ENCODE measurements at regions not wholly inside any gene's neighbourhood (a gene's known extent, or its start where the extent isn't known, plus 50 kb on each side); places are given as distances from the start of the nearest gene placed in this dataset.

DNA sequence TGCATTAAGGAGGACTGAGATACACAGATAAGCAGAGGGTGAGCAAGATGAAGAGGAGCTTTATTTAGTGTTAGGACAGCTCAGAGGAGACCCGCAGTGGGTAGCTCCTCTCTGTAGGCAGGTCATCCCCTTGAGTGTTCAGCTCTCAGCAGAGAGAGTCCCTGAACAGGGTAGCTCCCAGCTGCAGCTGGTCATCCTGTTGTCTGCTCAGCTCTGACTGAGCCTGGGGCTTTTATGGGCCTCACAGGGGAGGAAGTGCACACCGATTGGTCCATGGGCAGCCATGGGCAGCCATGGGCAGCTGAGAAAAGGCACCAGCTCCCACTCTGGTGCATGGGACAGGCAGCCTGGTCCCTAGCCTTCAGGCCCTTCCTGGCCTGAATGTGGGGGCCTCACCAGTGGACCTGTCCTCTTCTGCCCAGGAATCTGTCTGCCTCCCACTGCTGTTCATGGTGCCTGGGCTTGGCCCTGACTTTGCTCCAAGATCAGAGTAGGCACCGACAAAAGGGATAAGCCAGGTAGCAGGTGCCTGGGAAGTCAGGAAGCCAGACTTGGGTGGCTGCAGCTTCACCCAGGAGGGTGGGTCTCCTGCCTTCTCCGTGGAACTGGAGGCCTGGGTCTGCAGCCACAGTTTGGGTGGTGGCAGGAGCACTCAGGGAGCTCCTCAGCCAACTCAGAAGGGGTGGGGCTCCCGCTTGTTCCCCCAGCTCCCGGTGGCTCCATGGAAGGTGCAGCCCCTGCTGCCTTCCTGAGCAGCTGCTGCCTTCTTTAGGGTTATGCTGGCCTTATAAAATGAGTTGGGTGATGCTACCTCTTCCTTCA, 54.7 kb downstream of the MYEOV start:
- H3K4me1 ChIP-seq (ENCODE audit: control insufficient read depth in 1 of 2, insufficient read depth in 2 of 2, low read depth in 1 of 2, low read length in 1 of 2): peaks cover 3 to 27% of the 10 kb centered on the region in 2 experiments; a peak in 3 of 4 replicates
- POLR2A ChIA-PET: no interaction called here
- no peak overlapping the region for H2AFZ ChIP-seq (ENCODE audit: low read depth)
- no peaks in the 10 kb centered on the region for H3K9me2 ChIP-seq
- no peak overlapping the region for H3K4me3 ChIP-seq (ENCODE audit: low read depth in 2 of 2, low read length in 1 of 2)
- H3K9me3 ChIP-seq: no peaks in the 10 kb centered on the region; the same call in 1 of the 2 replicates
- WGBS (ENCODE audit: low lambda C conversion rate): 92% methylated on average over 5 of the region's 6 CpGs
- H3K36me3 ChIP-seq (replicated peaks in 1 of 2; ENCODE audit: control insufficient read depth in 1 of 2, insufficient read depth in 2 of 2, low read length in 1 of 2): peaks cover 0 to 9% of the 10 kb centered on the region in 2 experiments
- 0 out of 2 replicates have a peak, but pooled peaks cover 3% of the 10 kb centered on the region for H3K79me2 ChIP-seq (ENCODE audit: insufficient read depth)
- peaks cover 26% of the 10 kb centered on the region for H3F3A ChIP-seq (replicated peaks; ENCODE audit: insufficient read depth)
- no peak overlapping the region for H3K27ac ChIP-seq (ENCODE audit: low read depth in 2 of 2, low read length in 1 of 2)
- H3K4me2 ChIP-seq: no peak overlapping the region
- H3K9ac ChIP-seq: no peak overlapping the region
- no peaks in the 10 kb centered on the region for H4K20me1 ChIP-seq (ENCODE audit: insufficient read depth)
- CTCF ChIA-PET: interaction anchor here (0.7 to 1.2 kb wide), 2 partner anchors 217 to 247 kb away, joined by 3 to 5 read pairs; no protein-coding TSS in a partner anchor
- no peaks in the 10 kb centered on the region for H3K27me3 ChIP-seq (ENCODE audit: insufficient read depth)
- no peak for DNase-seq
- TF ChIP-seq FOXJ3 (CRISPR knock-in tag; IDR thresholded peaks at IDR 0.05) (no peak), EP300 (IDR thresholded peaks at IDR 0.05; ENCODE audit: borderline replicate concordance in 1 of 2, low read depth in 1 of 2, low read length in 1 of 2) (no peak), EZH2phosphoT487 (IDR thresholded peaks at IDR 0.05; ENCODE audit: borderline replicate concordance, low read depth) (no peak), RFX5 (IDR thresholded peaks at IDR 0.05; ENCODE audit: low read length) (no peak), CHD2 (IDR thresholded peaks at IDR 0.05; ENCODE audit: low read length, partially characterized antibody) (no peak), YY1 (IDR thresholded peaks at IDR 0.05; ENCODE audit: low read depth) (no peak), SMC3 (IDR thresholded peaks at IDR 0.05; ENCODE audit: low read depth, low read length) (no peak), MEF2A (IDR thresholded peaks at IDR 0.05; ENCODE audit: borderline replicate concordance, low read depth) (no peak), TCF12 (IDR thresholded peaks at IDR 0.05) (no peak), RCOR1 (IDR thresholded peaks at IDR 0.05; ENCODE audit: low read length) (no peak), MXI1 (IDR thresholded peaks at IDR 0.05; ENCODE audit: low read depth, low read length) (no peak), ELF1 (IDR thresholded peaks at IDR 0.05) (no peak), NRF1 (IDR thresholded peaks at IDR 0.05; ENCODE audit: low read depth, low read length) (no peak), MAX (IDR thresholded peaks at IDR 0.05; ENCODE audit: low read depth) (no peak)
- TF ChIP-seq, protein P1, sequence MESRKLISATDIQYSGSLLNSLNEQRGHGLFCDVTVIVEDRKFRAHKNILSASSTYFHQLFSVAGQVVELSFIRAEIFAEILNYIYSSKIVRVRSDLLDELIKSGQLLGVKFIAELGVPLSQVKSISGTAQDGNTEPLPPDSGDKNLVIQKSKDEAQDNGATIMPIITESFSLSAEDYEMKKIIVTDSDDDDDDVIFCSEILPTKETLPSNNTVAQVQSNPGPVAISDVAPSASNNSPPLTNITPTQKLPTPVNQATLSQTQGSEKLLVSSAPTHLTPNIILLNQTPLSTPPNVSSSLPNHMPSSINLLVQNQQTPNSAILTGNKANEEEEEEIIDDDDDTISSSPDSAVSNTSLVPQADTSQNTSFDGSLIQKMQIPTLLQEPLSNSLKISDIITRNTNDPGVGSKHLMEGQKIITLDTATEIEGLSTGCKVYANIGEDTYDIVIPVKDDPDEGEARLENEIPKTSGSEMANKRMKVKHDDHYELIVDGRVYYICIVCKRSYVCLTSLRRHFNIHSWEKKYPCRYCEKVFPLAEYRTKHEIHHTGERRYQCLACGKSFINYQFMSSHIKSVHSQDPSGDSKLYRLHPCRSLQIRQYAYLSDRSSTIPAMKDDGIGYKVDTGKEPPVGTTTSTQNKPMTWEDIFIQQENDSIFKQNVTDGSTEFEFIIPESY (IDR thresholded peaks at IDR 0.05; ENCODE audit: borderline replicate concordance, low read depth): no peak
- TF ChIP-seq, protein P2, sequence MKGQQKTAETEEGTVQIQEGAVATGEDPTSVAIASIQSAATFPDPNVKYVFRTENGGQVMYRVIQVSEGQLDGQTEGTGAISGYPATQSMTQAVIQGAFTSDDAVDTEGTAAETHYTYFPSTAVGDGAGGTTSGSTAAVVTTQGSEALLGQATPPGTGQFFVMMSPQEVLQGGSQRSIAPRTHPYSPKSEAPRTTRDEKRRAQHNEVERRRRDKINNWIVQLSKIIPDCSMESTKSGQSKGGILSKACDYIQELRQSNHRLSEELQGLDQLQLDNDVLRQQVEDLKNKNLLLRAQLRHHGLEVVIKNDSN (IDR thresholded peaks at IDR 0.05; ENCODE audit: borderline replicate concordance, low read depth): no peak
- TF ChIP-seq, protein P3, sequence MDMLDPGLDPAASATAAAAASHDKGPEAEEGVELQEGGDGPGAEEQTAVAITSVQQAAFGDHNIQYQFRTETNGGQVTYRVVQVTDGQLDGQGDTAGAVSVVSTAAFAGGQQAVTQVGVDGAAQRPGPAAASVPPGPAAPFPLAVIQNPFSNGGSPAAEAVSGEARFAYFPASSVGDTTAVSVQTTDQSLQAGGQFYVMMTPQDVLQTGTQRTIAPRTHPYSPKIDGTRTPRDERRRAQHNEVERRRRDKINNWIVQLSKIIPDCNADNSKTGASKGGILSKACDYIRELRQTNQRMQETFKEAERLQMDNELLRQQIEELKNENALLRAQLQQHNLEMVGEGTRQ (IDR thresholded peaks at IDR 0.05; ENCODE audit: borderline replicate concordance, low read depth, low read length): no peak
- TF ChIP-seq, protein P4, sequence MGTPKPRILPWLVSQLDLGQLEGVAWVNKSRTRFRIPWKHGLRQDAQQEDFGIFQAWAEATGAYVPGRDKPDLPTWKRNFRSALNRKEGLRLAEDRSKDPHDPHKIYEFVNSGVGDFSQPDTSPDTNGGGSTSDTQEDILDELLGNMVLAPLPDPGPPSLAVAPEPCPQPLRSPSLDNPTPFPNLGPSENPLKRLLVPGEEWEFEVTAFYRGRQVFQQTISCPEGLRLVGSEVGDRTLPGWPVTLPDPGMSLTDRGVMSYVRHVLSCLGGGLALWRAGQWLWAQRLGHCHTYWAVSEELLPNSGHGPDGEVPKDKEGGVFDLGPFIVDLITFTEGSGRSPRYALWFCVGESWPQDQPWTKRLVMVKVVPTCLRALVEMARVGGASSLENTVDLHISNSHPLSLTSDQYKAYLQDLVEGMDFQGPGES (IDR thresholded peaks at IDR 0.05; ENCODE audit: low read depth, low read length): no peak
- TF ChIP-seq, protein P5, sequence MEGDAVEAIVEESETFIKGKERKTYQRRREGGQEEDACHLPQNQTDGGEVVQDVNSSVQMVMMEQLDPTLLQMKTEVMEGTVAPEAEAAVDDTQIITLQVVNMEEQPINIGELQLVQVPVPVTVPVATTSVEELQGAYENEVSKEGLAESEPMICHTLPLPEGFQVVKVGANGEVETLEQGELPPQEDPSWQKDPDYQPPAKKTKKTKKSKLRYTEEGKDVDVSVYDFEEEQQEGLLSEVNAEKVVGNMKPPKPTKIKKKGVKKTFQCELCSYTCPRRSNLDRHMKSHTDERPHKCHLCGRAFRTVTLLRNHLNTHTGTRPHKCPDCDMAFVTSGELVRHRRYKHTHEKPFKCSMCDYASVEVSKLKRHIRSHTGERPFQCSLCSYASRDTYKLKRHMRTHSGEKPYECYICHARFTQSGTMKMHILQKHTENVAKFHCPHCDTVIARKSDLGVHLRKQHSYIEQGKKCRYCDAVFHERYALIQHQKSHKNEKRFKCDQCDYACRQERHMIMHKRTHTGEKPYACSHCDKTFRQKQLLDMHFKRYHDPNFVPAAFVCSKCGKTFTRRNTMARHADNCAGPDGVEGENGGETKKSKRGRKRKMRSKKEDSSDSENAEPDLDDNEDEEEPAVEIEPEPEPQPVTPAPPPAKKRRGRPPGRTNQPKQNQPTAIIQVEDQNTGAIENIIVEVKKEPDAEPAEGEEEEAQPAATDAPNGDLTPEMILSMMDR (IDR thresholded peaks at IDR 0.05): no peak
